Stomach (tissue), 8 donors: ENCODE measurements at regions not wholly inside any gene's neighbourhood (a gene's known extent, or its start where the extent isn't known, plus 50 kb on each side); places are given as distances from the start of the nearest gene placed in this dataset.
"Not testable (repeated sequence)": the region's sequence is repeated elsewhere in the genome, so short reads cannot be mapped to it uniquely, and the experiment has no call there.

Experiments
- DNase-seq, 2 donors: peaks; one replicate each; pipeline versions ENCODE4 v3.0.0 to v3.0.0-alpha.2; 2013 to 2019
- H3K27ac ChIP-seq, 5 donors: fragments of 200-600 bp in 4 of 5; sonication (generic) in 4 of 5; one replicate each; pipeline ENCODE4 v1.5.1; 2013 to 2019; ENCODE audit warnings: mild to moderate bottlenecking in 1 of 5, moderate library complexity in 1 of 5
- H3K27me3 ChIP-seq, 3 donors: fragments of 200-600 bp; sonication (generic); one replicate each; pipeline ENCODE4 v1.5.1; 2017 to 2019; ENCODE audit warnings: mixed run types in 1 of 3
- H3K36me3 ChIP-seq, 4 donors: fragments of 200-600 bp; sonication (generic); 1 replicate in 3 of 4; 2 replicates in 1 of 4; pipeline ENCODE4 v1.5.1; 2016 to 2019
- H3K4me1 ChIP-seq, 4 donors: fragments of 200-600 bp; sonication (generic); one replicate each; pipeline ENCODE4 v1.5.1; 2016 to 2019
- H3K4me3 ChIP-seq, 4 donors: fragments of 200-600 bp; sonication (generic) in 3 of 4; one replicate each; pipeline ENCODE4 v1.5.1; 2016 to 2019; ENCODE audit warnings: mild to moderate bottlenecking in 1 of 4
- H3K9me3 ChIP-seq, 4 donors: fragments of 200-600 bp; sonication (generic); one replicate each; pipeline ENCODE4 v1.5.1; 2016 to 2019
- EP300 ChIP-seq: sonication (generic); formaldehyde crosslinking; IDR thresholded peaks from one replicate; pipeline ENCODE4 v1.6.1; 2017; ENCODE audit warnings: antibody characterized with exemption
- POLR2A ChIP-seq, 4 donors: fragments of 450-650 bp; IDR thresholded peaks; one replicate each; pipeline ENCODE4 v1.6.1; 2016; ENCODE audit warnings: antibody characterized with exemption in 4 of 4, control low read depth in 2 of 4, mild to moderate bottlenecking in 1 of 4, moderate library complexity in 1 of 4
- POLR2AphosphoS5 ChIP-seq, 3 donors: sonication (generic); formaldehyde crosslinking; IDR thresholded peaks; one replicate each; pipeline ENCODE4 v1.6.1; 2016; ENCODE audit warnings: antibody characterized with exemption in 3 of 3
- WGBS, 5 donors: extraction: QIAGEN DNeasy Blood & Tissue Kit in 3 of 5; methylation state at CpG; one replicate each; pipeline versions ENCODE4 v1.1.5 to v1.1.7; 2013 to 2018; 5-methylcytosine and 5-hydroxymethylcytosine counted together
- intact Hi-C: fragments of 100-400 bp; cut with DNase I; formaldehyde crosslinking; loops from one replicate; pipeline ENCODE4 v1.15.1; 2023; ENCODE audit warnings: low total_unique reads
- TF ChIP-seq, protein P1 (sequence below), 7 experiments: fragments of 450-650 bp in 4 of 7; fragments of 200-600 bp in 3 of 7; sonication (generic) in 3 of 7; IDR thresholded peaks; one replicate each; pipeline ENCODE4 v1.5.1; 2016 to 2019; ENCODE audit warnings: antibody characterized with exemption in 7 of 7, control low read depth in 2 of 7, mild to moderate bottlenecking in 1 of 7
- donor health status: healthy with polysubstance abuse.
- donor health status: Bipolar disorder and iron deficiency.
- donor health status: healthy.

DNA sequence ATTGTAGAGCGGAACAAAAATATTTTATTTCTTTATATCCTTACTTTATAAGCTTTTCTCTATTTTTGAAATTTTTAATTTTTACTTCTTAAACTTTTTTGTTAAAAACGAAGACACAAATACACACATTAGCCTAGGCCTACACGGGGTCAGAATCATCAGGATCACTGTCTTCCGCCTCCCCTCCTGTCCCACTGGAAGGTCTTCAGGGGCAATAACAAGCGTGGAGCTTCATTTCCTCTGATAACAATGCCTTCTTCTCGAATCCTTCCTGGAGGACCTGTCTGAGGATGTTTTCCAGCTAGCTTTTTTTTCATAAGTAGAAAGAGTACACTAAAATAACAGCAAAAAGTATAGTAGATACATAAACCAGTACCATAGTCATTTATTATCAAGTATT lies 77.7 kb upstream of the DGKG start:
- TF ChIP-seq, protein P1, sequence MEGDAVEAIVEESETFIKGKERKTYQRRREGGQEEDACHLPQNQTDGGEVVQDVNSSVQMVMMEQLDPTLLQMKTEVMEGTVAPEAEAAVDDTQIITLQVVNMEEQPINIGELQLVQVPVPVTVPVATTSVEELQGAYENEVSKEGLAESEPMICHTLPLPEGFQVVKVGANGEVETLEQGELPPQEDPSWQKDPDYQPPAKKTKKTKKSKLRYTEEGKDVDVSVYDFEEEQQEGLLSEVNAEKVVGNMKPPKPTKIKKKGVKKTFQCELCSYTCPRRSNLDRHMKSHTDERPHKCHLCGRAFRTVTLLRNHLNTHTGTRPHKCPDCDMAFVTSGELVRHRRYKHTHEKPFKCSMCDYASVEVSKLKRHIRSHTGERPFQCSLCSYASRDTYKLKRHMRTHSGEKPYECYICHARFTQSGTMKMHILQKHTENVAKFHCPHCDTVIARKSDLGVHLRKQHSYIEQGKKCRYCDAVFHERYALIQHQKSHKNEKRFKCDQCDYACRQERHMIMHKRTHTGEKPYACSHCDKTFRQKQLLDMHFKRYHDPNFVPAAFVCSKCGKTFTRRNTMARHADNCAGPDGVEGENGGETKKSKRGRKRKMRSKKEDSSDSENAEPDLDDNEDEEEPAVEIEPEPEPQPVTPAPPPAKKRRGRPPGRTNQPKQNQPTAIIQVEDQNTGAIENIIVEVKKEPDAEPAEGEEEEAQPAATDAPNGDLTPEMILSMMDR (IDR thresholded peaks at IDR 0.05), result no peak
- TF ChIP-seq EP300 (no peak), POLR2AphosphoS5 (IDR thresholded peaks at IDR 0.05) (no peak), POLR2A (IDR thresholded peaks at IDR 0.05) (no peak)

DNA sequence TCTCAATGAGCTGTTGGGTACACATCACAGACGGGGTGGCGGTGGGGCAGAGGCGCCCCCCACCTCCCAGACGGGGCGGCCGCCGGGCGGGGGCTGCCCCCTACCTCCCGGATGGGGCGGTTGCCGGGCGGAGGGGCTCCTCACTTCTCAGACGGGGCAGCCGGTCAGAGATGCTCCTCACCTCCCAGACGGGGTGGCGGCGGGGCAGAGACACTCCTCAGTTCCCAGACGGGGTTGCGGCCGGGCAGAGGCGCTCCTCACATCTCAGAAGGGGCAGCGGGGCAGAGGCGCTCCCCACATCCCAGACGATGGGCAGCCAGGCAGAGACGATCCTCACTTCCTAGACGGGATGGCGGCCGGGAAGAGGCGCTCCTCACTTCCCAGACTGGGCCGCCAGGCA lies 73.3 kb upstream of the DGKG start:
- DNase-seq, H3K27me3 ChIP-seq, H3K9me3 ChIP-seq, H3K27ac ChIP-seq, H3K4me3 ChIP-seq, H3K36me3 ChIP-seq, intact Hi-C loops, H3K4me1 ChIP-seq: not testable (repeated sequence)
- 89 to 96% (median 95%) methylated on average over 22 to 30 of the region's 30 CpGs for WGBS, 5 donors

More for the DNA sequence above, 77.7 kb upstream of the DGKG start:
- Histone ChIP-seq H3K27ac (no peak overlapping the region), H3K4me1 (peaks cover 0 to 4% (median 2%) of the 10 kb centered on the region in 4 donors), H3K27me3 (no peaks in the 10 kb centered on the region), H3K9me3 (no peaks in the 10 kb centered on the region), H3K36me3 (no peaks in the 10 kb centered on the region), H3K4me3 (no peak overlapping the region)
- 84 to 88% (median 88%) methylated on average over 6 of the region's 6 CpGs for WGBS, 5 donors
- DNase-seq, result no peak
- intact Hi-C loops, result no loop called here

DNA sequence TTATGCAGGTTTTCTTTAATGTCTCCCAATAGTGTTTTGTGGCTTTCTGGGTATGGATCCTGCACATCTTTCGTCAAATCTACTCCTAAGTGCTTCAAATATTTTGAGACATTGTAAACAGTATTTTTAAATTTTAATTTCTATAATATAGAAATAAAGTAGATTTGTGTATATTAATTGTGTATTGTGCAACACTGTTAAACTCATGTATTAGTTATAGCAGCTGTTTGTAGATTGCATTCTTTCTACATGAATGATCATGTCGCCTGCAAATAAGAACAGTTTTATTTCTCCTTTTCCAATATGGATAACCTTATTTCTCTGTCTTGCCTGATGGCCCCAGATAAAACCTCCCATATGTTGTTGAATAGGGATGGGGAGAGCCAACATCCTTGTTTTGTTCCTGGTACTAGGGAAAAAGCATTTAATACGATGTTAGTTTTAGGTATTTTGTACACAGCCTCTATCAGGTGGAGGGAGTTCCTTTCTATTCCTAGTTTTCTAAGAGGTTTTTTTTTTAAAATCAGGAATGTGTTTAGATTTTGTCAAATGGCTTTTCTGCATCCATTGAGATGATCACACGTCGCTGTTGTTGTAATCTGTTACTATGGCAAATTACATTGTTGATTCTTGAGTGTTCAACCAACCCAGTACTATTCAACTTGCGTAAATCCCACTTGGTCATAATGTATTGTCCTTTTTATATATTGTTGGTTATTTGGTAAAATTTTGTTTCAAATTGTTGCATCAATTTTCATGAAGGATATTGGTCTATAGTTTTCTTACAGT lies 71.1 kb upstream of the DGKG start:
- intact Hi-C loops, result no loop called here
- Histone ChIP-seq H3K4me3 (no peak overlapping the region), H3K27me3 (no peaks in the 10 kb centered on the region), H3K27ac (no peak overlapping the region), H3K9me3 (no peaks in the 10 kb centered on the region), H3K4me1 (no peaks in the 10 kb centered on the region), H3K36me3 (no peaks in the 10 kb centered on the region)
- DNase-seq, result no peak
- TF ChIP-seq, protein P1 (IDR thresholded peaks at IDR 0.05), result no peak
- TF ChIP-seq POLR2A (IDR thresholded peaks at IDR 0.05), result no peak
- no peak for TF ChIP-seq POLR2AphosphoS5 (IDR thresholded peaks at IDR 0.05)
- WGBS, 5 donors, result 82 to 92% (median 88%) methylated on average over 6 of the region's 6 CpGs

- Histone ChIP-seq H3K36me3 (no peaks in the 10 kb centered on the region), H3K27ac (no peak overlapping the region), H3K4me1 (peaks cover 0 to 8% (median 5%) of the 10 kb centered on the region in 4 donors), H3K4me3 (no peak overlapping the region), H3K9me3 (no peaks in the 10 kb centered on the region), H3K27me3 (no peaks in the 10 kb centered on the region)
- intact Hi-C loops, result no loop called here
- no peak for DNase-seq
- 72 to 83% (median 77%) methylated on average over 4 of the region's 4 CpGs for WGBS, 5 donors
- TF ChIP-seq EP300, result no peak
- no peak for TF ChIP-seq POLR2AphosphoS5 (IDR thresholded peaks at IDR 0.05)
- TF ChIP-seq POLR2A (IDR thresholded peaks at IDR 0.05), result no peak
- TF ChIP-seq, protein P1 (IDR thresholded peaks at IDR 0.05), result no peak
Observed at GRCh38 chr3:186432189-186432588, 70.2 kb upstream of the DGKG start.

DNA sequence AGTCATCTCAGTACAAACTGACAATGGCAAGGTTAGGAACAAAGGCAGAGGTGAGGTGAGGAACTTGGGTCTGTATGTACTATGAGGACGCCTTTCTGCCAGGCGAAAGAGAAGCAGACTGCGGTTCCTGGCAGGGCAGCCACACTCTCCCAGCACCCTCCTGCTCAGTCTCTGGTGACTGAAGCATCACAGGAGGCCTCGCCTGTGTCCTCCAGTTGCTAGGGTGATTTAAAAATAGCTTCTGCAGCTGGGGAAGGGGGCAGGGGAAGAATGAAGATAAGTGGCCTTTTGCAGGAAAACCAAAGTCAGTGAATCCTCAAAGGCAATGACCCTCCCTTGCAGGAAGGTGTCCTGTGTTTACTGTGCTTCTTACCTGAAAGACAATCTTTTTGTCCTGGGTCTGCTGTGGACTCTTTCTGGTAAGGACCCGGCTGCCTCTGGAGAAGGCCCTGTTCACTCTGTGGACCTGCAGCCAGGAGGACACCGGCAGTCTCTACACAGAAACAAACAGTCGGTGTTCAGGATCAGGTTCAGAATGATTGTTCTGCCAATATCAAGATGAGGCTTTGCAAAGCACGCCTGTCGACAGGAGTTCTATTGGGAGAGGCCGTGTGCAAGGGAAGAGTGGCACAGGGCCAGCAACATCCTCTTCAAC lies 65.7 kb upstream of the DGKG start:
- H3K27ac ChIP-seq, result peak overlapping the region in 3 of 5 donors; percentile 25 to 75 (median 37)
- peak in 1 of 2 donors; percentile 73 for DNase-seq

More for the DNA sequence above, 65.7 kb upstream of the DGKG start:
- Histone ChIP-seq H3K4me3 (no peak overlapping the region), H3K4me1 (peaks cover 0 to 31% (median 10%) of the 10 kb centered on the region in 4 donors), H3K9me3 (no peaks in the 10 kb centered on the region), H3K36me3 (no peaks in the 10 kb centered on the region), H3K27me3 (no peaks in the 10 kb centered on the region)
- TF ChIP-seq, protein P1 (IDR thresholded peaks at IDR 0.05), result no peak
- TF ChIP-seq POLR2AphosphoS5 (IDR thresholded peaks at IDR 0.05) (peak in 1 of 3 donors; percentile 60), POLR2A (IDR thresholded peaks at IDR 0.05) (no peak), EP300 (no peak)
- intact Hi-C loops, result no loop called here
- WGBS, 5 donors, result 55 to 73% (median 65%) methylated on average over 10 of the region's 10 CpGs
